ENCODE measurements at regions not wholly inside any gene's neighbourhood (a gene's known extent, or its start where the extent isn't known, plus 50 kb on each side); places are given as distances from the start of the nearest gene placed in this dataset.

DNA sequence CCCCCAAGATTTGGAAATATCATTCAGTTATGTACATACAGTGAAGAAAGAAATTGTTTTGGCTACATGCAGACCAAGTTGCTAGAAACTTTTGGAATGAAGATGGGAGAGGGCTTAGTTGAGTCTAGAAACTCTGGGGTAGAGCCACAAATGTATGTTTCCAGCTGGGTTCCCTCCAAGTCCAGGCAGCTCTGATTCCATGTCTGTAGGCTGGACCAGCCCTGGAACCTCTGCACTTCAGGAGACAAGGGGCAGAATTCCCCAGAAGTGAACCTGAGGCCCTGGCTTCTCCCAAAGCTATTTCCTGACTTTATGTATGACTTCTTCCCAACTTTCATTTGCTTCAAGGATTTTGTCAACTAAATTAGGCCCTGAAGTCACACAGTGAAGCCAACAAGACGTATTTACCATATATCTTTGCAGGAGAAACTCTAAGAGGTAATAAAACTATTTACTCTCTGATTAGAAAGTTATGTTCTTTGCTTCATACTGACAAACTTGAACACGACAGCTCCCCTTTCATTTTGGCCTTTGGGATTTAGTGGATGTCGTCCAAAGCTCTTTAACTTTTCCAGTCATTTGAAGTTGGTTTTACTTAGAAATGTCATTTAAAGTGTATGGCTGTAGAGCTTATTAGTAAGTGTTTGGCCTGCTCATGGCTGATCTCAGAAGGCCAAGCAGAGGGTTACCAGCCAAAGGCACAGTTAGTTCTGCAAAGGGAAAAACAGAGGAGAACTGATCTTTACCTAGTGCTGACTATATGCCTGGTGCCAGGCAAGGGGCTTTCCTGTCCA is 152.0 kb upstream of the SLC28A3 start:
- Histone ChIP-seq H3K23me2 (ENCODE audit: low read depth, low read length) (no peaks in the 10 kb centered on the region), H3K36me3 (ENCODE audit: control insufficient read depth in 2 of 4, insufficient read depth in 4 of 4, low read length in 3 of 4) (no peaks in the 10 kb centered on the region), H3K56ac (replicated peaks; ENCODE audit: insufficient read length, low read depth, low read length) (no peak overlapping the region), H3K4me1 (replicated peaks in 1 of 4; ENCODE audit: control insufficient read depth in 3 of 4, insufficient read depth in 4 of 4, low read length in 3 of 4) (peaks cover 0 to 4% (median 0%) of the 10 kb centered on the region in 4 experiments; a peak in 2 of 7 replicates), H3K79me1 (ENCODE audit: low read depth, low read length) (no peaks in the 10 kb centered on the region), H2BK20ac (ENCODE audit: low read length) (no peak overlapping the region), H3K4ac (replicated peaks; ENCODE audit: insufficient read length, low read depth, low read length) (no peak overlapping the region), H3K27me3 (replicated peaks in 1 of 4; ENCODE audit: control insufficient read depth in 3 of 4, extremely low read depth in 1 of 4, insufficient read depth in 3 of 4, low read length in 3 of 4) (no peaks in the 10 kb centered on the region; a peak in 1 of 7 replicates), H2BK120ac (replicated peaks; ENCODE audit: low read depth, low read length) (no peak overlapping the region), H2BK12ac (ENCODE audit: low read depth, low read length) (no peak overlapping the region), H3K4me3 (ENCODE audit: extremely low read depth in 1 of 4, insufficient read depth in 2 of 4, low read depth in 3 of 4, low read length in 4 of 4) (no peak overlapping the region), H3K23ac (ENCODE audit: insufficient read length) (no peak overlapping the region), H2AFZ (ENCODE audit: low read length) (no peak overlapping the region), H4K8ac (ENCODE audit: extremely low read depth, insufficient read depth, low read length) (no peak overlapping the region), H3K4me2 (ENCODE audit: insufficient read depth in 1 of 2, low read depth in 2 of 2, low read length in 2 of 2) (no peak overlapping the region), H2AK5ac (ENCODE audit: low read depth, low read length) (no peak overlapping the region), H3K9me3 (ENCODE audit: insufficient read depth in 2 of 2, low read depth in 1 of 2, low read length in 1 of 2) (no peaks in the 10 kb centered on the region), H4K5ac (ENCODE audit: insufficient read length, low read depth, low read length) (no peak overlapping the region), H2BK15ac (ENCODE audit: low read length) (no peak overlapping the region), H3K79me2 (ENCODE audit: control insufficient read depth in 1 of 2, insufficient read depth in 2 of 2, low read length in 2 of 2) (no peaks in the 10 kb centered on the region), H3K18ac (ENCODE audit: extremely low read depth, low read length) (no peak overlapping the region), H3K27ac (ENCODE audit: low read depth, low read length) (no peak overlapping the region), H3K14ac (ENCODE audit: insufficient read length) (no peak overlapping the region), H2BK5ac (ENCODE audit: low read depth, low read length) (no peak overlapping the region), H3K9ac (replicated peaks in 1 of 4; ENCODE audit: extremely low read depth in 1 of 4, low read depth in 3 of 4, low read length in 3 of 4) (no peak overlapping the region), H4K91ac (replicated peaks; ENCODE audit: insufficient read length, low read length) (no peak overlapping the region), H4K20me1 (replicated peaks in 1 of 2; ENCODE audit: control insufficient read depth in 1 of 2, insufficient read depth in 2 of 2, low read length in 2 of 2) (no peaks in the 10 kb centered on the region)
- POLR2A ChIA-PET (ENCODE audit: partially characterized antibody): no interaction called here
- FAIRE-seq (no peak), DNase-seq (ENCODE audit: low read depth in 1 of 2, low spot score in 2 of 2) (no peak)
- no peak for TF ChIP-seq POLR2AphosphoS5 (IDR thresholded peaks at IDR 0.05; ENCODE audit: low read depth, low read length)
- TF ChIP-seq, protein P1, sequence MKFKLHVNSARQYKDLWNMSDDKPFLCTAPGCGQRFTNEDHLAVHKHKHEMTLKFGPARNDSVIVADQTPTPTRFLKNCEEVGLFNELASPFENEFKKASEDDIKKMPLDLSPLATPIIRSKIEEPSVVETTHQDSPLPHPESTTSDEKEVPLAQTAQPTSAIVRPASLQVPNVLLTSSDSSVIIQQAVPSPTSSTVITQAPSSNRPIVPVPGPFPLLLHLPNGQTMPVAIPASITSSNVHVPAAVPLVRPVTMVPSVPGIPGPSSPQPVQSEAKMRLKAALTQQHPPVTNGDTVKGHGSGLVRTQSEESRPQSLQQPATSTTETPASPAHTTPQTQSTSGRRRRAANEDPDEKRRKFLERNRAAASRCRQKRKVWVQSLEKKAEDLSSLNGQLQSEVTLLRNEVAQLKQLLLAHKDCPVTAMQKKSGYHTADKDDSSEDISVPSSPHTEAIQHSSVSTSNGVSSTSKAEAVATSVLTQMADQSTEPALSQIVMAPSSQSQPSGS (IDR thresholded peaks at IDR 0.05; ENCODE audit: low read length): no peak
- no peak for TF ChIP-seq TAF1 (IDR thresholded peaks at IDR 0.05; ENCODE audit: low read depth, low read length)
- no peak for TF ChIP-seq CBX5 (IDR thresholded peaks at IDR 0.05; ENCODE audit: low read depth, low read length)
- no peak for TF ChIP-seq GTF2F1 (IDR thresholded peaks at IDR 0.05; ENCODE audit: borderline replicate concordance, low read depth, low read length)
- no peak for TF ChIP-seq EGR1 (IDR thresholded peaks at IDR 0.05; ENCODE audit: borderline replicate concordance, low read depth, low read length)
- TF ChIP-seq SRF (IDR thresholded peaks at IDR 0.05; ENCODE audit: low read depth, low read length): no peak
- CTCF ChIA-PET (ENCODE audit: partially characterized antibody): interaction anchor here (0.7 to 1.9 kb wide), 5 partner anchors 74 to 474 kb away, joined by 3 to 6 read pairs (median 3); no protein-coding TSS in a partner anchor
- WGBS, 2 experiments (ENCODE audit: extremely low coverage in 1 of 2, insufficient coverage in 1 of 2, insufficient read length in 1 of 2, insufficient replicate concordance in 2 of 2, low coverage in 1 of 2, low lambda C conversion rate in 2 of 2, missing lambda C conversion rate in 1 of 2): 92% methylated on average over 3 of the region's 3 CpGs; no CpG with 5 or more reads in 1 of the 2 experiments

All from H1 (cell line).